IMR-90 (cell line): ENCODE measurements at regions not wholly inside any gene's neighbourhood (a gene's known extent, or its start where the extent isn't known, plus 50 kb on each side); places are given as distances from the start of the nearest gene placed in this dataset.
"Not testable (repeated sequence)": the region's sequence is repeated elsewhere in the genome, so short reads cannot be mapped to it uniquely, and the experiment has no call there.

Source experiments
- ATAC-seq: fragments of 200-7000 bp; cut with Tn5 transposase; 2 replicates; pipeline ENCODE4 v1.9.1; 2020; ENCODE audit warnings: low read depth, mild to moderate bottlenecking, moderate library complexity
- BruUV-seq: library from RNA; stranded (reverse); fragments of 400-500 nt; replicated peaks from 2 replicates; lab custom pipeline; 2021; lab: Mats Ljungman, UMichigan
- CTCF ChIA-PET: fragments of 300-600 bp; formaldehyde crosslinking; extraction: SDS; loops from one replicate; lab custom pipeline; 2021; ENCODE audit warnings: antibody characterized with exemption; lab: Yijun Ruan, JAX
- POLR2A ChIA-PET: fragments of 300-600 bp; sonication (Branson Sonifier 250); formaldehyde crosslinking; loops from one replicate; lab custom pipeline; 2022; ENCODE audit warnings: antibody characterized with exemption; ENCODE audit not compliant: unreplicated experiment; lab: Charles Lee
- DNase-seq: peaks from one replicate; pipeline ENCODE4 v3.0.0; 2013
- H2AFZ ChIP-seq: replicated peaks from 2 replicates; pipeline ENCODE3; 2013; ENCODE audit warnings: low read length, mild to moderate bottlenecking; ENCODE audit not compliant: poor library complexity
- H2AK5ac ChIP-seq: 2 replicates; pipeline ENCODE4 v1.6.1; 2013; ENCODE audit warnings: low read depth, low read length, inconsistent platforms
- H2AK9ac ChIP-seq: replicated peaks from 2 replicates; pipeline ENCODE3; 2013; ENCODE audit warnings: mild to moderate bottlenecking, low read depth, low read length, moderate library complexity; ENCODE audit not compliant: poor library complexity
- H2BK120ac ChIP-seq: 2 replicates; pipeline ENCODE4 v1.6.1; 2013; ENCODE audit warnings: low read depth, low read length, inconsistent platforms
- H2BK15ac ChIP-seq: 3 replicates; pipeline ENCODE4 v1.6.1; 2013; ENCODE audit warnings: low read depth, low read length, inconsistent platforms
- H2BK20ac ChIP-seq: 2 replicates; pipeline ENCODE4 v1.6.1; 2013; ENCODE audit warnings: low read depth, mild to moderate bottlenecking, inconsistent platforms, low read length, moderate library complexity
- H2BK5ac ChIP-seq: 2 replicates; pipeline ENCODE4 v1.6.1; 2013; ENCODE audit warnings: mild to moderate bottlenecking, low read depth, low read length, inconsistent platforms; ENCODE audit not compliant: poor library complexity, severe bottlenecking
- H3K14ac ChIP-seq: replicated peaks from 2 replicates; pipeline ENCODE4 v1.6.1; 2013; ENCODE audit warnings: low read depth, low read length, inconsistent platforms
- H3K18ac ChIP-seq: 2 replicates; pipeline ENCODE4 v1.6.1; 2013; ENCODE audit warnings: low read depth, low read length, control low read depth
- H3K23ac ChIP-seq: 2 replicates; pipeline ENCODE4 v1.6.1; 2013; ENCODE audit warnings: low read depth, low read length, inconsistent platforms
- H3K27ac ChIP-seq: 2 replicates; pipeline ENCODE4 v1.5.1; 2013; ENCODE audit warnings: mild to moderate bottlenecking, control low read depth, low read length; ENCODE audit not compliant: insufficient read depth
- H3K27me3 ChIP-seq: 2 replicates; pipeline ENCODE4 v1.6.1; 2013; ENCODE audit warnings: low read length; ENCODE audit not compliant: control insufficient read depth, insufficient read depth
- H3K36me3 ChIP-seq: 2 replicates; pipeline ENCODE4 v1.6.1; 2013; ENCODE audit warnings: low read length, mixed read lengths; ENCODE audit not compliant: control insufficient read depth, insufficient read depth
- H3K4ac ChIP-seq: 2 replicates; pipeline ENCODE4 v1.6.1; 2013; ENCODE audit warnings: low read depth, low read length, inconsistent platforms
- H3K4me1 ChIP-seq: 2 replicates; pipeline ENCODE4 v1.6.1; 2013; ENCODE audit warnings: low read length, mixed read lengths; ENCODE audit not compliant: control insufficient read depth, insufficient read depth
- H3K4me2 ChIP-seq: 2 replicates; pipeline ENCODE4 v1.6.1; 2013; ENCODE audit warnings: low read depth, mild to moderate bottlenecking, control low read depth, low read length, moderate library complexity
- H3K4me3 ChIP-seq: 2 replicates; pipeline ENCODE4 v1.5.1; 2013; ENCODE audit warnings: low read depth, mild to moderate bottlenecking, control low read depth, low read length, moderate library complexity; ENCODE audit not compliant: insufficient read depth
- H3K56ac ChIP-seq: 2 replicates; pipeline ENCODE4 v1.6.1; 2013; ENCODE audit warnings: low read length, inconsistent platforms; ENCODE audit not compliant: insufficient read depth; ENCODE audit errors: extremely low read depth
- H3K79me1 ChIP-seq, 2 experiments: 2 replicates each; pipeline ENCODE4 v1.6.1; 2013; ENCODE audit warnings: low read length in 2 of 2, inconsistent platforms in 1 of 2, low read depth in 1 of 2
- H3K9ac ChIP-seq: 2 replicates; pipeline ENCODE4 v1.6.1; 2013; ENCODE audit warnings: low read depth, low read length, control low read depth
- H3K9me1 ChIP-seq: 2 replicates; pipeline ENCODE4 v1.6.1; 2013; ENCODE audit warnings: low read length, inconsistent platforms; ENCODE audit not compliant: insufficient read depth
- H3K9me3 ChIP-seq: 2 replicates; pipeline ENCODE4 v1.6.1; 2013; ENCODE audit warnings: low read length; ENCODE audit not compliant: control insufficient read depth, insufficient read depth
- H4K20me1 ChIP-seq: 2 replicates; pipeline ENCODE4 v1.6.1; 2013; ENCODE audit warnings: low read length, inconsistent platforms; ENCODE audit not compliant: insufficient read depth
- H4K5ac ChIP-seq: 2 replicates; pipeline ENCODE4 v1.6.1; 2013; ENCODE audit warnings: mild to moderate bottlenecking, low read depth, low read length, control low read depth
- H4K8ac ChIP-seq, 2 experiments: 2 replicates each; pipeline ENCODE4 v1.6.1; 2013; ENCODE audit warnings: low read depth in 2 of 2, low read length in 2 of 2, control low read depth in 1 of 2, inconsistent platforms in 1 of 2
- H4K91ac ChIP-seq: 2 replicates; pipeline ENCODE4 v1.6.1; 2013; ENCODE audit warnings: low read depth, low read length, inconsistent platforms; ENCODE audit not compliant: insufficient read depth
- BHLHE40 ChIP-seq: fragments of 150-350 bp; IDR thresholded peaks from 2 replicates; pipeline ENCODE4 v1.6.1; 2016; ENCODE audit warnings: mild to moderate bottlenecking, low read depth, low read length
- CEBPB ChIP-seq: IDR thresholded peaks from 2 replicates; pipeline ENCODE4 v1.6.1; 2012; ENCODE audit warnings: low read depth, low read length, improper control_type of control experiment
- CHD1 ChIP-seq: IDR thresholded peaks from 2 replicates; pipeline ENCODE4 v1.6.1; 2012; ENCODE audit warnings: low read depth, low read length, improper control_type of control experiment
- FOS ChIP-seq: fragments of 150-350 bp; IDR thresholded peaks from 2 replicates; pipeline ENCODE4 v1.6.1; 2016; ENCODE audit warnings: low read depth, low read length
- MAZ ChIP-seq: IDR thresholded peaks from 2 replicates; pipeline ENCODE4 v1.6.1; 2012; ENCODE audit warnings: low read depth, mild to moderate bottlenecking, low read length, improper control_type of control experiment, moderate library complexity, borderline replicate concordance
- MXI1 ChIP-seq: IDR thresholded peaks from 2 replicates; pipeline ENCODE4 v1.6.1; 2012; ENCODE audit warnings: low read depth, mild to moderate bottlenecking, low read length, moderate library complexity, borderline replicate concordance
- RCOR1 ChIP-seq: IDR thresholded peaks from 2 replicates; pipeline ENCODE4 v1.6.1; 2012; ENCODE audit warnings: mild to moderate bottlenecking, low read length, improper control_type of control experiment; ENCODE audit not compliant: insufficient replicate concordance
- RFX5 ChIP-seq: IDR thresholded peaks from 2 replicates; pipeline ENCODE4 v1.8.0; 2012; ENCODE audit warnings: low read depth, mild to moderate bottlenecking, low read length, moderate library complexity
- WGBS, 2 experiments: methylation state at CpG; one replicate each; pipeline versions ENCODE4 v1.1.5 to v1.1.7; 2013; ENCODE audit warnings: missing lambda C conversion rate in 2 of 2; ENCODE audit not compliant: insufficient read length in 1 of 2; ENCODE audit errors: extremely low coverage in 2 of 2; 5-methylcytosine and 5-hydroxymethylcytosine counted together
- dilution Hi-C: fragments of 300-500 bp; cut with HindIII; formaldehyde crosslinking; loops from one replicate; pipeline ENCODE4 v1.14.3; 2018; ENCODE audit warnings: low sequenced_read_pairs; ENCODE audit not compliant: unreplicated experiment
- in situ Hi-C: fragments of 300-500 bp; cut with MboI; formaldehyde crosslinking; loops from 3 replicates; pipeline ENCODE4 v1.14.3; 2019; ENCODE audit warnings: low sequenced_read_pairs, inconsistent platforms, mixed read lengths
- intact Hi-C: fragments of 100-400 bp; cut with micrococcal nuclease; formaldehyde crosslinking; loops from 2 replicates; pipeline ENCODE4 v1.10.0; 2022
- TF ChIP-seq, protein P1 (sequence below): fragments of 150-350 bp; IDR thresholded peaks from 2 replicates; pipeline ENCODE4 v1.6.1; 2017; ENCODE audit warnings: mild to moderate bottlenecking, antibody characterized with exemption, low read length, low read depth

- no peak overlapping the region for H3K9ac ChIP-seq
- H2BK5ac ChIP-seq, result no peak overlapping the region
- no peak for DNase-seq
- no peak overlapping the region for H4K8ac ChIP-seq
- no peak overlapping the region for H2BK20ac ChIP-seq
- TF ChIP-seq FOS (no peak), MXI1 (no peak), MAZ (no peak), CHD1 (no peak), RFX5 (no peak), RCOR1 (no peak), CEBPB (no peak), BHLHE40 (no peak)
- TF ChIP-seq, protein P1, sequence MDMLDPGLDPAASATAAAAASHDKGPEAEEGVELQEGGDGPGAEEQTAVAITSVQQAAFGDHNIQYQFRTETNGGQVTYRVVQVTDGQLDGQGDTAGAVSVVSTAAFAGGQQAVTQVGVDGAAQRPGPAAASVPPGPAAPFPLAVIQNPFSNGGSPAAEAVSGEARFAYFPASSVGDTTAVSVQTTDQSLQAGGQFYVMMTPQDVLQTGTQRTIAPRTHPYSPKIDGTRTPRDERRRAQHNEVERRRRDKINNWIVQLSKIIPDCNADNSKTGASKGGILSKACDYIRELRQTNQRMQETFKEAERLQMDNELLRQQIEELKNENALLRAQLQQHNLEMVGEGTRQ, result no peak
- in situ Hi-C loops (no loop called here), dilution Hi-C loops (no loop called here), intact Hi-C loops (loop anchor here (5.0 kb wide), 1 partner anchor 287 kb away; no protein-coding TSS in a partner anchor)
- H3K4me1 ChIP-seq, result peaks cover 6% of the 10 kb centered on the region
- no peaks in the 10 kb centered on the region for H3K36me3 ChIP-seq
- no peak overlapping the region for H2BK15ac ChIP-seq
- no peak overlapping the region for H4K5ac ChIP-seq
- H3K4me2 ChIP-seq, result no peak overlapping the region
- no peak overlapping the region for H2AK9ac ChIP-seq
- no peak overlapping the region for H3K23ac ChIP-seq
- BruUV-seq, result no TSS peak
- no peak for ATAC-seq
- no peak overlapping the region for H3K18ac ChIP-seq
- no peaks in the 10 kb centered on the region for H4K20me1 ChIP-seq
- H3K79me1 ChIP-seq, result no peaks in the 10 kb centered on the region
- H3K4me3 ChIP-seq, result no peak overlapping the region
- no peaks in the 10 kb centered on the region for H3K9me3 ChIP-seq
- no peak overlapping the region for H3K14ac ChIP-seq
- no peak overlapping the region for H4K91ac ChIP-seq
- no peaks in the 10 kb centered on the region for H3K9me1 ChIP-seq
- no peak overlapping the region for H2AFZ ChIP-seq
- no peak overlapping the region for H3K4ac ChIP-seq
- WGBS, 2 experiments, result no CpG with 5 or more reads among the region's 1 CpG
- CTCF ChIA-PET, result no interaction called here
- H2AK5ac ChIP-seq, result no peak overlapping the region
- no peak overlapping the region for H3K27ac ChIP-seq
- no peak overlapping the region for H2BK120ac ChIP-seq
- H3K27me3 ChIP-seq, result no peaks in the 10 kb centered on the region
- no peak overlapping the region for H3K56ac ChIP-seq
- POLR2A ChIA-PET, result no interaction called here
Measured at GRCh38 chr1:79150576-79150975, 144.0 kb upstream of the ADGRL4 start.

- H3K9me1 ChIP-seq, H3K4me3 ChIP-seq, H3K79me1 ChIP-seq, H2BK120ac ChIP-seq, BruUV-seq, H2AFZ ChIP-seq, H4K8ac ChIP-seq, H3K27me3 ChIP-seq, DNase-seq, H3K4ac ChIP-seq, dilution Hi-C loops, intact Hi-C loops, H3K4me1 ChIP-seq, CTCF ChIA-PET, H2BK15ac ChIP-seq, H4K5ac ChIP-seq, H3K18ac ChIP-seq, H2AK5ac ChIP-seq, ATAC-seq, H3K9ac ChIP-seq, H3K56ac ChIP-seq, H4K20me1 ChIP-seq, H2BK5ac ChIP-seq, H3K9me3 ChIP-seq, H3K14ac ChIP-seq, H3K4me2 ChIP-seq, POLR2A ChIA-PET, H4K91ac ChIP-seq, H2BK20ac ChIP-seq, H3K36me3 ChIP-seq, H2AK9ac ChIP-seq, H3K27ac ChIP-seq, in situ Hi-C loops, H3K23ac ChIP-seq: not testable (repeated sequence)
- no CpG with 5 or more reads among the region's 4 CpGs for WGBS, 2 experiments
Measured at GRCh38 chr1:79138227-79138626, 131.7 kb upstream of the ADGRL4 start.
